RWPE1 (cell line): ENCODE measurements at regions not wholly inside any gene's neighbourhood (a gene's known extent, or its start where the extent isn't known, plus 50 kb on each side); places are given as distances from the start of the nearest gene placed in this dataset.
"Not testable (repeated sequence)": the region's sequence is repeated elsewhere in the genome, so short reads cannot be mapped to it uniquely, and the experiment has no call there.

Experiments
- CTCF ChIA-PET: fragments of 350-600 bp; sonication (Branson Sonifier 250); formaldehyde crosslinking; extraction: SDS; loops from one replicate; lab custom pipeline; 2021; lab: Yijun Ruan, JAX
- POLR2A ChIA-PET: fragments of 400-600 bp; formaldehyde crosslinking; extraction: SDS; loops from one replicate; lab custom pipeline; 2020; ENCODE audit warnings: antibody characterized with exemption; ENCODE audit not compliant: low non-redundant PET; lab: Yijun Ruan, JAX
- DNase-seq: peaks from one replicate; pipeline ENCODE4 v3.0.0; 2012; ENCODE audit warnings: low spot score
- H3K27ac ChIP-seq: fragments of 450-650 bp; 2 replicates; pipeline ENCODE4 v1.5.1; 2017
- TF ChIP-seq, protein P1 (sequence below): fragments of 450-650 bp; conservative IDR thresholded peaks from 2 replicates; pipeline ENCODE4 v1.5.1; 2017; ENCODE audit warnings: low read depth, mild to moderate bottlenecking

DNA sequence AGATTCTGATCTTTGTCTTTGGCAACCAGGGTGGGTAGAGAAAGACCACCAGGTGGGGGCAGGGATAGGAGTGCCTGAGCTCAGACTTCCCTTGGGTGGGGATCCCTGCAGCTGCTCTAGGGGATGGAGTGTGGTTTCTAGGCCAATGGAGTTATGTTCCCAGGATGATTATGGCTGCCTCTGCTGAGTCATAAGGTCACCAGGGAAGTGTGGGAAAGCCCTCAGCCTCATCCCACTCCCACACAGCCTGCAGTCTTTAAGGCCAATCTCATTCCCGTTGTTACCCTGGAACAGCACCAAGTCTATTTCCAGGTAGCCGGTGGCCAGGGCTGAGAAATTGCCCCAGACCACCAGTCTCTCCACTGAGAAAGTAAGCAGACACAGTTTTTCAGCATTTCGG is 2269.3 kb upstream of the RAG2 start:
- no peak for DNase-seq
- CTCF ChIA-PET, result no interaction called here
- H3K27ac ChIP-seq, result no peak overlapping the region
- TF ChIP-seq, protein P1, sequence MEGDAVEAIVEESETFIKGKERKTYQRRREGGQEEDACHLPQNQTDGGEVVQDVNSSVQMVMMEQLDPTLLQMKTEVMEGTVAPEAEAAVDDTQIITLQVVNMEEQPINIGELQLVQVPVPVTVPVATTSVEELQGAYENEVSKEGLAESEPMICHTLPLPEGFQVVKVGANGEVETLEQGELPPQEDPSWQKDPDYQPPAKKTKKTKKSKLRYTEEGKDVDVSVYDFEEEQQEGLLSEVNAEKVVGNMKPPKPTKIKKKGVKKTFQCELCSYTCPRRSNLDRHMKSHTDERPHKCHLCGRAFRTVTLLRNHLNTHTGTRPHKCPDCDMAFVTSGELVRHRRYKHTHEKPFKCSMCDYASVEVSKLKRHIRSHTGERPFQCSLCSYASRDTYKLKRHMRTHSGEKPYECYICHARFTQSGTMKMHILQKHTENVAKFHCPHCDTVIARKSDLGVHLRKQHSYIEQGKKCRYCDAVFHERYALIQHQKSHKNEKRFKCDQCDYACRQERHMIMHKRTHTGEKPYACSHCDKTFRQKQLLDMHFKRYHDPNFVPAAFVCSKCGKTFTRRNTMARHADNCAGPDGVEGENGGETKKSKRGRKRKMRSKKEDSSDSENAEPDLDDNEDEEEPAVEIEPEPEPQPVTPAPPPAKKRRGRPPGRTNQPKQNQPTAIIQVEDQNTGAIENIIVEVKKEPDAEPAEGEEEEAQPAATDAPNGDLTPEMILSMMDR, result no peak
- POLR2A ChIA-PET, result interaction anchor here (0.5 kb wide), 1 partner anchor 286 kb away, joined by 5 read pairs; no protein-coding TSS in a partner anchor

DNA sequence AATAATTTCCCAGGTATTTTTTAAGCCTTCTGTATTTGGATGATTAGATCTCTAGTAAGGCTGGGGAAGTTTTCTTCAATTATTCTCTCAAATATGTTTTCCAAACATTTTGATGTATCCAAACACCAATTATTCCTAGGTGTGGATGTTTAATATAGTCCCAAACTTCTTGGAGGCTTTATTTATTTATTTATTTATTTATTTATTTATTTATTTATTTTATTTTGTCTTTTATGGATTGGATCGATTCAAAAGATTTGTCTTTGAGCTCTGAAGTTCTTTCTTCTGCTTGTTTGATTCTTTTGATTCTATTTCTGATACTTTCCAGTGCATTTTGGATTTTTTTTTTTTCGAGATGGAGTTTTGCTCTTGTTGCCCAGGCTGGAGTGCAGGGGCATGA is 2267.9 kb upstream of the RAG2 start:
- CTCF ChIA-PET, result interaction anchor here (0.6 kb wide), 2 partner anchors 22 to 479 kb away, joined by 4 read pairs; no protein-coding TSS in a partner anchor

DNA sequence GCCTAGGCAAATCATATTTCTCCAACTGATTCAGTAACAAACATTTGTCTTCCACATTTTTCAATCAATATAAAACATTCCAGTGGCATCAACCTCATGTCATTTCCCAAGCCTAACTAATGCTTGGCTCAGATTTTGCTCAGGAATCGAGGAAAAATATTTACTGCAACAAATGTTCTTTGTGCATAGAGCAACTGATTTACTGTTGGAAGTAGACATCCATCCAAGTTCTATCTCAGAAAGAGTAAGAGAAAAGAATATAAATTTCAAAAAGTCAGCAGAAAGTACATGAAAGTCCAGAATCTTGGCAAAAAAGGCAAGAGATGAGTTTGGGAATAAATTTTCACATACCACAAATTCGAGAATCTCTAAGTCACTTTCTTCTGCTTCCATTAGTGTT is 2245.0 kb upstream of the RAG2 start:
- POLR2A ChIA-PET, result no interaction called here
- no peak for DNase-seq
- H3K27ac ChIP-seq, result no peak overlapping the region
- CTCF ChIA-PET, result no interaction called here
- TF ChIP-seq, protein P1, result no peak

More for the DNA sequence above, 2267.9 kb upstream of the RAG2 start:
- POLR2A ChIA-PET, result no interaction called here
- no peak overlapping the region for H3K27ac ChIP-seq
- no peak for DNase-seq
- TF ChIP-seq, protein P1, result no peak

DNA sequence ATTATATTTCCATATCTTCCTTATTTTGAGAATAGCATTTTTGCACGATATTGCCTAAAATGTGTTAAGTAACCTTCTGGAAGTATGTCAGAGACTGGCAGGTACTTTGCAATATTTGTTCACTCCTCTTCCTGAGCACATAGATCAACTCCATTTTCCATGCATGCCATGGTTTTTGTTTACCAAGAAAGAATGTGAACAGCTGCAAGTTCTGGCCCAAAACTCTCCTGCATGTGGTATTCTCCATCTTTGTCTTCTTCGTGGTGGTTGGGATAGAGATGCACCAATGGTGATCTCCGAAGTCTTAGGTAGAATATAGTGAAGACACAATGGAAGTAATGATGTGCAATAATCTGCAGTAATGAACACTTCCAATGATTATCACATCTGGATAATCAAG is 2241.0 kb upstream of the RAG2 start:
- ChIA-PET POLR2A (no interaction called here), CTCF (no interaction called here)
- DNase-seq, result no peak
- no peak overlapping the region for H3K27ac ChIP-seq
- TF ChIP-seq, protein P1, result no peak

DNA sequence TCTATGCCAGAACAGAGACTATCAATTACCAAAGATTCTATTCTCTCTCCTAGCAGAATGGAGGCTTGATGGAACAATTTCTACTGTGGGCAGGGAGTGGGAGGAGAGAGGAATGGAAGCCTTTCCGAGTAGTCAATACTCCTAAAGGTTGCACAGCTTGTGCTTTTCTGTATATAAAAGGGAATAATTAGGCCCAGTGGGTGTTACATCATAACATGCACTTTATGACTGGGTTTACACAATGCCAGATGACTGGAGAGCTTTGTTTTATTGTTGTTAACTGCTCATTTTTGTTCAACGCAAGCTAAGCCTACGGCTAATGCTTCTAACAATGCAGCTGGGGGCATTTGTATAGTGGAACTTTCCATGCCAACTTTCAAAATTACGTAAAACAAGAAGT is 2237.9 kb upstream of the RAG2 start:
- TF ChIP-seq, protein P1, result no peak
- DNase-seq, result no peak
- POLR2A ChIA-PET, result no interaction called here
- CTCF ChIA-PET, result no interaction called here
- H3K27ac ChIP-seq, result no peak overlapping the region

DNA sequence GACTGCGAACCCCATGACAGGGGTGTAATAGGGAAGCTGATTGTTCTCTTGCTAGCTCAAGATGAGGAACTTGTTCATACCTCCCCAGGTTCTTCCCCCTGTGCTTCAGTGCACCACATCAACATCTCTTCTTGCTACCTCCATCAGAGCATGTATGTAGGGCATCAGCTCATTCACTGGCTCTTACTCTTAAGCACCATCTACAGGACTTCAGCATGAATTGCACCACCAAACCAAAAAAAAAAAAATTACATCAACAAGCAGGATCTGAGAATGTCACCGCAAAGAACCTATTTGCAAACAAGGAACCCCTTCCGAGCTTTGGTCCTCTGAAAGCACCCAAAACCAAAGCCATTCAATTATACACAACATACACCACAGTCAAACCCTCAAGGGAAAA is 2226.5 kb upstream of the RAG2 start:
- H3K27ac ChIP-seq, result no peak overlapping the region
- TF ChIP-seq, protein P1, result no peak
- POLR2A ChIA-PET, result interaction anchor here (0.6 kb wide), 1 partner anchor 807 kb away, joined by 3 read pairs; no protein-coding TSS in a partner anchor
- no peak for DNase-seq
- CTCF ChIA-PET, result interaction anchor here (0.6 kb wide), 3 partner anchors 529 to 574 kb away, joined by 3 read pairs; no protein-coding TSS in a partner anchor

DNA sequence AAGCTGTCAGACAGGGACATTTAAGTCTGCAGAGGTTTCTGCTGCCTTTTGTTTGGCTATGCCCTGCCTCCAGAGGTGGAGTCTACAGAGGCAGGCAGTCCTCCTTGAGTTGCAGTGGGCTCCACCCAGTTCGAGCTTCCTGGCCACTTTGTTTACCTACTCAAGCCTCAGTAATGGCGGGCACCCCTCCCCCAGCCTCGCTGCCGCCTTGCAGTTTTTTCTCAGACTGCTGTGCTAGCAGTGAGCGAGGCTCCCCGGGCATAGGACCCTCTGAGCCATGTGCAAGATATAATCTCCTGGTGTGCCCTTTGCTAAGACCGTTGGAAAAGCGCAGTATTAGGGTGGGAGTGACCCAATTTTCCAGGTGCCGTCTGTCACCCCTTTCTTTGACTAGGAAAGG is 2223.8 kb upstream of the RAG2 start:
- H3K27ac ChIP-seq, DNase-seq, POLR2A ChIA-PET: not testable (repeated sequence)
- CTCF ChIA-PET, result interaction anchor here (0.6 kb wide), 1 partner anchor 90 kb away, joined by 3 read pairs; no protein-coding TSS in a partner anchor
